Activated T-cell treated with anti-CD3 and anti-CD28 coated beads for 4 hours (primary cell): ENCODE measurements at regions not wholly inside any gene's neighbourhood (a gene's known extent, or its start where the extent isn't known, plus 50 kb on each side); places are given as distances from the start of the nearest gene placed in this dataset.
A peak's percentile ranks its signal among the peaks of the same experiment; 100 is the strongest.

Source experiments
- DNase-seq: peaks from one replicate; pipeline ENCODE4 v3.0.0-alpha.2; 2020

DNA sequence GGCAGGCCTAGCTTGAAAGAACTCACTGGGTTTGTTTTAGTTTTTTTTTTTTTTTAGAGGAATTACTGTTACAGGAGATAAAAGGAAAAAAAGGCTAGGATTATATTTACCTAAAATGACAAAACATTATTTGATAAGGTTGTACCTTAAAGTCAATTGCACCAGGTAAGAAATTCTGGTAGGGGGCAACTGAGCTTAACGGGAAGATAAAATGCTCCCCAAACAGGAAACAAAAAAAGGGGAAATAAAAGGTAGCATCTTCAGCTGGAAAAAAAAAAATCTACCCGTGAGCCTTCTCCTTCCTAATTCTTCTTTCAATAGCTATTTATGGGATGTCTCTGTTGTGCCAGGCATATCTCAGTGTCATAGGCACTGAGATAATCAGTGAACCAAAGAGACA is 164.5 kb downstream of the PIK3R1 start:
- DNase-seq = no peak

DNA sequence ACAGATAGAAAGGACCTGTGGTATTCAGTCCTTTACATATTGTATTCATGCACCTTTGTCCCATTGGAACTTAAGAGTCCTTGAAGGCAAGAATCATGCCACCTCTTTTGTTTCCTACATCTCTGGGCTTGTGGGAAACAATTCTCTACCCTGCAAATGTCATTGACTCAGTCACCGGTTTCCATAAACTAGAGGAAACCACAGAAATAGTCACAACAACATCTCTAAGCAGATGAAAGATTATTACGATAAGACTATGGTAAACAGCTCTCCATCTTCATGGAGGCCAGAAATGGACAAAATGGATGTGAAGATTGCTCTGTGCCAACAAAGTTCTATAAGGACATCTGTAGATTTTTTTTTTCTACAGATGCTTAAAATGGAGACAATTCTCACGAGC is 165.5 kb downstream of the PIK3R1 start:
- no peak for DNase-seq

DNA sequence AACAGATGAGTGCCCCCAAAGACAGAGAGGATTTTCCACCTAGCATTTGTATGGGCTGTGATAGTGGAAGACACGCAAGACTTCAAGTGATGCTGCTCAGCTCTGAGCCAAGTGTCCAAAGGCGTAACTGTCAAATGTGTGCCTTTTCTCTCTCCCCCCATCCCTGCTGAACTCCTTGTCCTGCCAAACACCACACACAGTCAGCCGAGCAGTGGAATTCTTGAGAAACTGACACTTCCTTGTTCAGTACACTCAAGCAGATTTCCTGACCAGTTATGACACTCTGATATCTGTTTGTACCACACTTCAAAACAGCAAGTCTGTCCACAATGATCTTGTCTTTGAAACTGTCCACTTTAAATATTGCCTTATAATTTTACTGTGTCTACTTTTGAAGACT is 166.4 kb downstream of the PIK3R1 start:
- DNase-seq = no peak

DNA sequence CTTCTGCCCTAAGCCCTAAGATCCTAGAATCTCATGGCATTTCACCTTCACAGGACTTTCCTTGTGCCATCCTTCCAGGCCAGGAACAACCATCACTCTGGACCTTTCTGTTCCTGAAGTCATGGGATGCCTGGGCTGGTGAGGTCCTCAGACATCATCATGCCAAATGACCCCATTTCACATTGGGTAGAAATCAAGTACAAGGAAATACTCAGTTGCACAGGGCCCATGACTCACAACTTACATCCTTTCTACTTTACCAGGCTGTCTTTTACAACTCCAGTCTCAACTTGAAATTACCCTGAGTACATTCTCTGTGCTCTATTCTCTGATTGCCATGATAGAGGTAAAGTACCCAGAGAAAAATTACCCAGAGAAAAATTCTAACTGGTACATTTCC is 167.1 kb downstream of the PIK3R1 start:
- DNase-seq = no peak

DNA sequence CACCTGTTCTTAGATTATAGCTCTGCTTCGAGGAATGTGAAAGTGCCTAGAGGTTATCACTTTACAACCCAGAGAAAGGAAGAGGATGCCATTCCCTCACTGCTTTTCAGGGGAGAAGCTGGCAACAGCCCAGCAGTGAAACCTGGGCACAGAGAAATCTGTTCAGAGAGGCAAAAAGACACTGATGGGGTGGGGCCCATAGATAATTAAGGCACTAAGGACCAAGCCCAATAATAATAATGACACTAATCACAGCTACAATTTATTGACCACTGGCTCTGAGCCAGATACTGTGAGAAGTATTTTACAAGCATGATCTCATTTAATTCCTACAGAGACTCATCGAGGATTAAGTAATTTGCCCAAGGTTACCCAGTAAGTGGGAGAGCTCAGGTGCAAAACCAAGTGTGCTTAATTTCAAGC is 168.3 kb downstream of the PIK3R1 start:
- no peak for DNase-seq

DNA sequence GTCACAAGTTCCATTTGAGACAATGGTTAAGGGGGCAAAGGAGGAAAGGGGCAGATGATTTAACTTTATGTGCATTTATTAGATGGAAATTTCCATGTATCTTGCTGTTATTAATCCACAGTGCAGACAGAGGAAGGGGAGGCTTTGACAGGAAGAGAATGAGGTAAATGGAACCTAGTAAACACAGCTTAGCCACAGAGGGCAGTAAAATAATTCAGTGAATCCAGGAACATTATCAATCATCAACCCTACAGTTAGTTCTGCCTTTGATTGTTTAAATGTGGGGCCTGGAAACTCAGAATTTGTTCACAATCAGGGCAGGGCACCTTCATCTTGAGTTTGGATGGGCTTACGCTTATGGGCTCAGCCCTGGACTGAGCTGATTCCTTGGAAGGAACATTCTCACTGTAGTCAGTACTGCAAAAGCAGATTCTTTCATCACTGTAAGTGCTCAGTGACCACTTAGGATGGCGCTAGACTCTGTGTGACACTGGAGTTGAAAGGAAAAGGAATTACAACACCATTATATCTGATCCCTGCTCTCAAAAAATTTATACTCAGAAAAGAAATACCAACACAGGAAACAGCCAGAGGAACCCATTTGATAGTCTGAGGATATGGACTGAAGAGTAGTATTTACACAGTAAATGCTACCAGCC is 169.5 kb downstream of the PIK3R1 start:
- no peak for DNase-seq

DNA sequence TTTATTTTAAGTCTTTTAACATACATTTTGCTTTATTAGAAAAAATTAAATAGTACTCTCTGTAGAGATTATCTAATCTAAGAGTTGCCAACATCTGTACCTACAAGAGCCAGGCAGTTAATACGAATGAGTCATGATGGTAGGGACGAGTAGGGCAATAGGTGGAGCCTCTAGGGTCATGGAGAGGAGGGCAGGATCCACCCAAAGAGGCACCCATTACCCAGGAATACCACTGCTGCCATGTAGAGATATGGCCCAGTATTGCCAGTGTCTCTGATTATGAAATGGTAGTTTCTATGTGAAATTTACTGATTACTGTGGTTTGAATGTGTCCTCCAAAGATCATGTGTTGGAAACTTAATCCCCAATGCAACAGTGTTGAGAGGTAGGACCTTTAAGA is 170.4 kb downstream of the PIK3R1 start:
- no peak for DNase-seq

DNA sequence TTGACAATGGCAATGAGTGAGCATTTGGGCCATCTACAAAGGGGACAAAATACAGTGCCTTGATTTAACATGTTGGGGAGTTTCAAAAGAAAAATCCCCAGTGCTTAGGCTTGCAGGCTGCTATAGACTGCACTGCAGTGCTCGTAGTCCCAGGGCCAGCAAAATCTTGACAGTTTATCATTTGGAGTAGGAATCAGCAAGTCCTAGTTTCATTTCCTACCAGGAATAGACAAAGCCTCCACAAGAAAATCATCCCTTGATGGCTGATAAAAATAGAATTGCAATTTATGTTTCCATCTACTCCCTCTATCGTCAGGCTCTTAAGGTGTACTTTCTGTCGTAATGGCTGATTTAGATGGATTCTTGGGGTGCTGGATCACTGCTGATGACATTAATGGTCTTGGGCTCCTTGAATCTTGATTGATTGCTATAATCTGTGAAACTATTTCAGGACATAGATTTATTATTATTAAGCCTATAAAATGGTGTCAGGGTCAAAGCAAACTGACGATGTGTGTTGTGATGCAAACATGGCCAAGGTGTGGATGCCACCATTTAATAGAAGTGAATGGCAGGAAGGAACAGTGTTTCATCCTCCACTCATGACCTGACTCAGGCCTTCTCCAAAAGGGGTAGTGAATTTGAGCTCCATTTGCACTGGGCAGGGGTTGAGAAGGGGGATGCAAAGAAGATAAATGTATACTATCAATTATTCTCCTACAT is 171.7 kb downstream of the PIK3R1 start:
- no peak for DNase-seq

DNA sequence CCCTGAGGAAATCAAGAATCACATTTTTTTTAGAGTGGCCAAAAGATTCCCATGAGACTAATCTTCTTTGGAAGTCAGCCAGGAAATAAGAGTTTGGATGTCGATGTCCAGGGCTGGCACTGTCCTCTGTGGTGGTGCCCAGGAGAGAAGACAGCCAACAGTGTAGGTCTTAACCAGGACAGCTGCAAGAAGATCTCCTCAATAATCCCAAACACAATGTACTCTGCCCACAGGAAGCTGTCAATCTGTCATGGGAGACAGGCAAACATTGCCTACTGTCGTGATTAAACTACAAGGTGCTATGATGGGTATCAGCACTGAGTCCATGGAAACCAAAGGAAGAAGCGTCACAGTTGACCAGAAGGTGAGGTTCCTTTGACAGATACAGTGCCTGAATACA is 174.1 kb downstream of the PIK3R1 start:
- no peak for DNase-seq

DNA sequence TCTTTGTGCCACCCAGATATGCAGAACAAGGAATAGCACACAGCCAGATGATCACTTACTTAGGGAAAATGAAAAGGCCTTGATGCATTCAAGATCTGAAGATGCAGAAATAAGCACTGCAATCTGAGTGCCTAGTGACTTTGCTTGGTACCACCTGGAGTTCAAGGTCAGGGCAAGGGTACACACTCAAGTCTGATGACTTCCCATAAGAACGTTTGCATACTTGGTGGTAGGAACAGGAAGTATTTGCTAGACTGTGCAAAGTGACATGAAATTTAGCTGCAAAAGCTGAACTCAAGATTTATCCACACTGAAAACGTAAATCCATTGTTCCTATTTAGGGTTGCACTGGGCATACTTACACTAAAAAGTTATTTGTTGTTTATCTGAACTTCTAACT is 177.1 kb downstream of the PIK3R1 start:
- DNase-seq = no peak

DNA sequence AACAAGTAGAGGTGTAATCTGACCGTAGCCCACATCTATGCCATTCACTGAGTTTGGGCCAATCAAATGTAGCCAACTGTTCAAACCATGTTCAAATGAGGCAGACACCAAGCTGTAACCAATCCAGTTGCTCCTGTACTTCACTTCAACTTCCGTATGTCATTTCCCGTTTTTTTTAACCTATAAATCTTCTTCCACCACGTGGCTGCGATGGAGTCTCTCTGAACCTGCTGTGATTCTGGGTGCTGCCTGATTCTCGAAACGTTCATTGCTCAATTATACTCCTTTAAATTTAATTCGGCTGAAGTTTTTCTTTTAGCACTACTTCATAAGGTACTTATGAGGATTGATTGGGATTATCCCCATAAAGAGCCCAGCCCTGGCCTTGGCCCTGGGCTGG is 179.7 kb downstream of the PIK3R1 start:
- DNase-seq = no peak

DNA sequence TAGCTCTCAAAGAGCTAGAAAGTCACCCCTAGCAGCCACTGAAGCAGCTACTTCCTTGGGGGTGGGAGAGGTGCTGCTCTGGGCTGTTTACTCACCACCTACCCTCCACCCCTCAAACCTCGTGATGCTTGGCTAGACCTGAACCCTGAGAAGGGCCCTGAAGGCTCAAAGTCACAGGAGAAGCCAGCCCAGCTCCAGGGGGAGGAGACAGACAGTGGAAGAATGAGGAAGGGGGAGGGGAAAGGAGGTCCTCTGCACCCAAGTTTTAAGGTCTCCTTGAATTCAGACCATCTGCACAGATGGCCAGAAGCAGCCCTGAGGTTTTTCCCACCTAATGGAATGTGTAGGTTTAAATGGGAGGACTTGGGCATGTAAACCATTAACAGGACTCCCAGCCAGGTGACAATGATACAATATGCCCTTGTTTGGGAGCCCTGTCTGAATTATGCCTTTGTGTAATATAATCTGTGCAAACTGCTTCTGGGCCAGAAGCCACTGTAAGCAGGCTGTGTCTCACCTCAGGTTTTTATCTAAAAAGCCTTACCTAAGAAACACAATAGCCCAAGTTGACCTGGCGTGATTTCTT is 180.5 kb downstream of the PIK3R1 start:
- DNase-seq = no peak

DNA sequence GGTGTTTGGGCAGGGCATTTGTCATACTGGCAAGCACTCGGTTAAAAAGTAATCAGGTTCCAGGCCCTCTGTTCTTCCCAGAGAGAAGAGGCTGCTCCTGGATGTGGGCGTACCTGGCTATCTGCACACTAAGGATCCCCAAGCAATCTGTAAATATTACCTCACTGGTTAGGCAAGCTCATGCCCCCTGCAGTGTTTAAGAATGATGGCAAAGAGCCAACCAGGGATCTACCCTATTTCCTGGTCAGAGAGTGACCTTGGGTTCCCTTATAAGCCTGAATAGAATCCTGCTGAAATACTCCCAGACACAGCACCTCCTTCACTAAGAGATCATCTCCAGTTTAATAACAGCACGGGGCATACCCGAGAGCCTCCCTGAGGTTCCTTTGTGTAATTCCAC is 181.2 kb downstream of the PIK3R1 start:
- DNase-seq = no peak

DNA sequence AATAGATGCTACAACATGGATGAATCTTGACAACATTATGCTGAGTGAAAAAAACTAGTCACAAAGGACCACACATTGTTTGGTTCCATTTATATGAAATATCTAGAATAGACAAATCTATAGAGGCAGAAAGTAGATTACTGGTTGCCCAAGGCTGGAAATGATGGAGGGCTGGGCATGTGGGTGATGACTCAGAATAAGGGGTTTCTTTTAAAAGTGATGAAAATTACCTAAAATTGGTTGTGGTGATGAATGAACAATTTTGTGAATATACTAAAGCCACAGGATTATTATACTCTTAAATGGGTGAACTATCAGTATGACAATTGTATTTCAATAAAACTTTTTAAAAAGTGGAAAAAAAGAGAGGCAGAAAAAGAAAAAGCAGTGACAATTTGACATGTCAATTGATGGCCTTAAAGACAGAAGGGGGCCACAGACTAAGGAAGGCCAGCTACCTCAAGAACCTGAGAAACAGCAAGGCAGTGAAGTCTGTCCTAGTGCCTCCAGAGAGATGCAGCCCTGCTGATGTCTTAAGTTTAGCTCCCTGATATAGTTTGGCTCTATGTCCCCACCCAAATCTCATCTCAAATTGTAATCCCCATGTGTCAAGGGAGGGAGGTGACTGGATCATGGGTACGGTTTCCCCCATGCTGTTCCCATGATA is 182.7 kb downstream of the PIK3R1 start:
- DNase-seq = no peak

DNA sequence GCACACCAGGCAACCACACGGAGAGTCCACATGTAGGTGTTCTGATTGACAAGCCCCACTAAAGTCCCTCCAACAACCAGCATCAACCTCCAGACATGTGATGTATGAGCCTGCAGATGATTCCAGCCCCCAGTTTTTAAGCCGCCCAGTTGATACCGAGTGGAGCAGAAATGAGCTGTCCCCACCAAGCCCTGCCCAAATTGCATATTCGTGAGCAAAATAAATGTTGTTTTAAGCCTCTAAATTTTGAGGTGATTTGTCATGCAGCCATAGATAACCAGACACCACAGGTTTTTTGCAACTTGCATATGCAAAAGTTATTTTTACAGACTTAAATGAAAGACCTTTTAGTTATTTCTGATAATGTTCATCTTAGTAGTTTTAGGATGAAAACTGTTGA is 187.7 kb downstream of the PIK3R1 start:
- DNase-seq = no peak

DNA sequence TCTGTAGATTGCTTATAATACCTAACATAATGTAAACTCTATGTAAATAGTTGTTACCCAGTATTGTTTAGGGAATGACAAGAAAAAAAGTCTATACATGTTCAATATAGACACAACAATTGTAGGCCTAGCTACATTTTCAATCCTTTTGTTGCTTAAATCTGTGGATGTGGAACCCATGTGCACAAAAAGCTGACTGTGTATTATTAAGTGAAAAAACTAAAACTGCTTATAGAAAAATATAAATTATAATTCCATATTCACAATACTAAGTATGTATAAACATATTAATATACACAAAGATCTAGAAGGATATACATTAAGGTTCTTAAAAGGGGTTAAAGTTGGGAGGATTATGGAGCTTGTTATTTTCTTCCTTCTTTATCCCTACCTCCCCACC is 188.7 kb downstream of the PIK3R1 start:
- no peak for DNase-seq

DNA sequence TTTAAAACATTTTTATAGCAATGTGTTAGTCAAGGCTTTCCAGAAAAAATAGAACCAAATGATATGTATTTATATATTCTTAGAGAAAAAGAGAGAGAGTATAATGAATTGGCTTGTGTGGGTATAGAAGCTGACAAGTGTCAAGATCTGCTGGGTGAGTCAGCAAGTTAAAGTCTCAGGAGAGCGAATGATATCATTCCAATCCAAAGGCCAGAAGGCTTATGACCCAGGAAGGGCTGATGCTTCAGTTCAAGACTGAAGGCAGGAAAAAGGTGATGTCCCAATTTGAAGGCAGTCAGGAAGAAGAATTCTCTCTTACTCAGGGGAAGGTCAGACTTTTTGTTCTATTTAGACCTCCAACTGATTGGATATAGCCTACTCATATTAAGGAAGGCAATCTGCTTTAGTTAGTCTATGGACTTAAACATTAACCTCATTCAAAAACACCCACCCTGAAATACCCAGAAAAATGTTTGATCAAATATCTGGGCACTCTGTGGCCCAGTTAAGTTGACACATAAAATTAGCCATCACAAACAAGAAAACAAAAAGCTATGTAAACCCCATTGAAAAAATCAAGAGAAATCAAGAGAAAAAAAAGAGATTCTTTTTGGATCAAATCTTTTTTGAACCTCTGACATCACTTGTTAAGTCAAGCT is 189.6 kb downstream of the PIK3R1 start:
- no peak for DNase-seq

DNA sequence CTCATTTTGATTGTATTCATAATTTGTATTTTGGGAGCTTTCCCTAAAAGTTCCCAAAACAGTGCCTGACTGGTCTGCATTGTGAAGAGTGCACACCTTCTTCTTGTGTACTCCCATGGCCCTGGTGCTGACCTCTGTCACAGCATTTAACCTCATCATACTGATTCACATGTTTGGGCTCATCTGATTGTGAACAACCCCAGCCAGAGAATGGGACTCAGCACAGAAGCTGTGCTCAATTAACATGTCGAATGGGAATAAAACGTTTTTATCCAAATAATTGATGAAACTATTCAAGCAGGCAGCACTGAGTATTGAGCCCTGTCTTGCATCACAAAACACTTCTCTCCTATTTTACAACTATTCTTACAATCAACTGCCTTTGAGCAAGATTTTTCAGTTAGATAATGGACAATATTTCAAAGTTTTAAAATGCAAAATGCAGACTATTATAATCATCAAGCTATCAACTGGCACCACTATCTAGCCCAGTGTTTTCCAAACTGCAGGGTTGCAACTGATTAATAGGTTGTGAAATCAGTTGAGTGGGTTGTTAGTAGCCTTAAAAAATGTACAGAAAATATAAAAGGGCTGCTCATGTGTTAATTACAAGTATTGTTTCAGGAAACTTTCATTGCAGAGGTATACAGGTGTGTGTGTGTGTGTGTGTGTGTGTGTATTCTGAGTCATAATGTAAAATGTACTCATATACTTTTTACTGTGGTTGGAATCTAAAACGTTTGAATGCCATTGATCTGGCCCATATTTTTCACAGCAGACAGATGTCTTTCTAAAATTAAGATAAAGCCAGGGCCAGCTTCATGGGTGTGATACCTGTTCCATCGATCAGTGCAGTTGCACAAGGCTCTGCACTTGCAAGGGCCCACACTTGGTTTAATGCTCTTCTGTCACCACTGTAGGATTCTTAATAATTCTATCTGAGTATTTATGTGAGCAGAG is 190.5 kb downstream of the PIK3R1 start:
- DNase-seq = peak; percentile 11

DNA sequence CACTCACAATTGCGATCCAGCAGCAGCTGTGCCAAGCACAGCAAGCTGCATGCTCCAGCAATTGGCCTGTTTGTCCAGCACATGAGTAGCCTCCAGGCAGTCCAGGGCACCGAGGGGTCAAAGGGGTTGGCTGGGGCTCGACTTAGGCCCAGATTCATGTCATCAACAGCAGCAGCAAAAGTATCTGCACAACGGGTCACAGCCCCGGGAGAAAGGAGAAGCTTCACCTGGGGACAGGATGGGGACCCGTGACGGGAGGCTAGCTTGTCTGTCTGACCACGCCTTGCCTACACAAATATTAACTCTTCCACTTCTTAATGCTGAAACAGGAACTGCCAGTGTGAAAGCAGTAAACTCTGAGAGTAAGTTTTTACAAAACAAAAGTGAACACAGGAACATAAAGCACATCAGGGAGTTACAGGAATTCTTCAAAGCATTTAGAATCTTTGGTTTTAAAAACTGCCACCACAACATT is 191.2 kb downstream of the PIK3R1 start:
- no peak for DNase-seq

DNA sequence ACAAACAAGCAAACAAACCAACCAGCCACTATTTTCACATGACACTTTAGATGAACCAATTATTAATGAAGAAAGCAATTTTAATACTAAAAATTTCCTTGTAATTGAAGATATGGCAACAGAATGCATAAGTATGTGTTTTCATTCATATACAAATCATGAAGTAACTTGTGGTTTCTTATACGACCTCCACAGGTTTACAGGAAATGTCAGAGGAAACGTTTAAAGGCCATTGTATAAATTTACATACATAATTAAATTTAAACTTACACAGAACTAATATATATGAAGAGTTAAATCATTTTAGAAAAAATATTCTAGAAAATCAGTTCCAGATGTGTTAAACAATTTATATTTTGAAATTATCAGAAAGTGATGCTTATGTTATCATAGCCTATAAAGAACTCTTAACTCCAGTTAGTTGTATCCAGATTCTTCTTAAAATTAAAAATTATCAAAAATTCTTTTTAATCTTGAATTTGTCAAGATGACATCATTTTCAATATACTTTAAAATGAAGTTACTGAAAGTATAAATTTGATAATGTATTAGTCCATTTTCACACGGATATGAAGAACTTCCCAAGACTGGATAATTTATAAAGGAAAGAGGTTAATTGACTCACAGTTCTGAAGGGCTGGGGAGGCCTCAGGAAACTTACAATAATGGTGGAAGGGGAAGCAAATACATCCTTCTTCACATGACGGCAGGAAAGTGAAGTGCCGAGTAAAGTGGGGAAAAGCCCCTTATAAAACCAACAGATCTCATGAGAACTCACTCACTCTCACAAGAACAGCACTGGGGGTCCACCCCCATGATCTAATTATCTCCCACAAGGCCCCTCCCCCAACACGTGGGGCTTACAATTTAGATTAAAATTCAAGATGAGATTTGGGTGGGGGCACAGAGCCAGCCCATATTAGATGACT is 192.0 kb downstream of the PIK3R1 start:
- no peak for DNase-seq

DNA sequence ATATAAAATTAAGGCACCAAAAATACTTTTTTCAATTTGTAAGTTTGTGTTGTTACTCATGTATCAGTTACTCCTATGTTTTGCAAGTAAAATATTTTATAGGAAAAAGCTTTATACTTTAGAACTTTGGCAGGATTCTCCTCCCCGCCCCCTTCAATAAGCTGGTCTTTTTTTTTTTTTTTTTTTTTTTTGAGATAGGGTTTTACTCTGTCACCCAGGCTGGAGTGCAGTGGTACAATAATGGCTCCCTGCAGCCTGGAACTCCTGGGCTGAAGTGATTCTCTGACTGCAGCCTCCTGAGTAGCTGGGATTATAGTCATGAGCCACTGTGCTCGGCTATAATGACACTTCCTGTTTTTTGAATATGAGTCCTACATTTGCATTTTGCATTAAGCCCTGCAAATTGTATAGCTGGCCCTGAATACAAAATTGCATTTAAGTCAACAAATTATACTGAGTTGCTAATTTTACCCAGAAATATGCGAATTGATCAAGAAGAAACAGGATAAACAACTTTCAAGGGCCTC is 192.9 kb downstream of the PIK3R1 start:
- no peak for DNase-seq
